Tibial nerve (tissue), 4 donors: ENCODE measurements at regions not wholly inside any gene's neighbourhood (a gene's known extent, or its start where the extent isn't known, plus 50 kb on each side); places are given as distances from the start of the nearest gene placed in this dataset.

Experiments used
- EP300 ChIP-seq, 2 donors: sonication (generic); formaldehyde crosslinking; IDR thresholded peaks; one replicate each; pipeline ENCODE4 v1.6.1; 2017; ENCODE audit warnings: antibody characterized with exemption in 2 of 2, mild to moderate bottlenecking in 1 of 2
- POLR2A ChIP-seq, 2 donors: fragments of 450-650 bp; IDR thresholded peaks; one replicate each; pipeline ENCODE4 v1.6.1; 2017; ENCODE audit warnings: antibody characterized with exemption in 2 of 2, mild to moderate bottlenecking in 2 of 2, moderate library complexity in 2 of 2
- TF ChIP-seq, protein P1 (sequence below), 5 experiments: fragments of 200-600 bp in 3 of 5; fragments of 450-650 bp in 2 of 5; sonication (generic) in 3 of 5; IDR thresholded peaks; one replicate each; pipeline ENCODE4 v1.5.1; 2016 to 2019; ENCODE audit warnings: antibody characterized with exemption in 5 of 5, mild to moderate bottlenecking in 3 of 5, moderate library complexity in 2 of 5

DNA sequence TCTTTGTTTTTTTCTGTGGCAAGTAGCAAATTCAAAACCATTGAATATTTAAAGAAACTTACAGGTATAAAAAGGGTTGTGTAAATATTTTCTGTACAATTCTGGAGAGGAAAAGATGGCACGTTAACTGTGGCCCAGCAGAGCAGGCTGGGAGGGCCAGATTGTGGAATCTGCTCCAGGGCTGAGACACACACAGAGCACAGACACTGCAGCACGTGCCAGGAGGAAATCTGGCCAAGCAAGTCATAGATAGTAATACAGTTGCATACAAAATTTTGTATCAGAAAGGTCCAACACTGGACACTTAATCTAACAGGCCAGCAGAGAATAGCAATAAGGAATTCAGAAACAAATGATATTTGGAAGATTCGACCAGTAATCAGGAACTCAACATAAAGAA, 763.7 kb downstream of the PDHA2 start:
- TF ChIP-seq EP300 (IDR thresholded peaks at IDR 0.05) (no peak), POLR2A (IDR thresholded peaks at IDR 0.05) (no peak)
- TF ChIP-seq, protein P1, sequence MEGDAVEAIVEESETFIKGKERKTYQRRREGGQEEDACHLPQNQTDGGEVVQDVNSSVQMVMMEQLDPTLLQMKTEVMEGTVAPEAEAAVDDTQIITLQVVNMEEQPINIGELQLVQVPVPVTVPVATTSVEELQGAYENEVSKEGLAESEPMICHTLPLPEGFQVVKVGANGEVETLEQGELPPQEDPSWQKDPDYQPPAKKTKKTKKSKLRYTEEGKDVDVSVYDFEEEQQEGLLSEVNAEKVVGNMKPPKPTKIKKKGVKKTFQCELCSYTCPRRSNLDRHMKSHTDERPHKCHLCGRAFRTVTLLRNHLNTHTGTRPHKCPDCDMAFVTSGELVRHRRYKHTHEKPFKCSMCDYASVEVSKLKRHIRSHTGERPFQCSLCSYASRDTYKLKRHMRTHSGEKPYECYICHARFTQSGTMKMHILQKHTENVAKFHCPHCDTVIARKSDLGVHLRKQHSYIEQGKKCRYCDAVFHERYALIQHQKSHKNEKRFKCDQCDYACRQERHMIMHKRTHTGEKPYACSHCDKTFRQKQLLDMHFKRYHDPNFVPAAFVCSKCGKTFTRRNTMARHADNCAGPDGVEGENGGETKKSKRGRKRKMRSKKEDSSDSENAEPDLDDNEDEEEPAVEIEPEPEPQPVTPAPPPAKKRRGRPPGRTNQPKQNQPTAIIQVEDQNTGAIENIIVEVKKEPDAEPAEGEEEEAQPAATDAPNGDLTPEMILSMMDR (IDR thresholded peaks at IDR 0.05): no peak
